Stimulated activated effector memory CD8-positive, alpha-beta T cell treated with anti-CD3 and anti-CD28 coated beads, Interleukin-12 subunit alpha, Interleukin-12 subunit beta, amount 100 ng/mL, for 72 hours (primary cell): ENCODE measurements at regions not wholly inside any gene's neighbourhood (a gene's known extent, or its start where the extent isn't known, plus 50 kb on each side); places are given as distances from the start of the nearest gene placed in this dataset.

Experiments
- ATAC-seq: fragments of 150-1000 bp; cut with Tn5 transposase; 2 replicates; pipeline ENCODE4 v1.10.0; 2021
- DNase-seq, 2 donors: peaks; one replicate each; pipeline ENCODE4 v3.0.0; 2021 to 2022; ENCODE audit warnings: low spot score in 2 of 2
- H3K27ac Mint-ChIP-seq: one replicate; pipeline ENCODE4 v1.8.0; 2022; ENCODE audit warnings: mild to moderate bottlenecking, mixed read lengths
- H3K36me3 Mint-ChIP-seq: one replicate; pipeline ENCODE4 v1.8.0; 2022; ENCODE audit warnings: mild to moderate bottlenecking, mixed read lengths
- H3K4me1 Mint-ChIP-seq: one replicate; pipeline ENCODE4 v1.8.0; 2022; ENCODE audit warnings: mixed read lengths
- H3K4me3 Mint-ChIP-seq: one replicate; pipeline ENCODE4 v1.8.0; 2022; ENCODE audit warnings: mild to moderate bottlenecking, mixed read lengths
- H3K9me3 Mint-ChIP-seq: one replicate; pipeline ENCODE4 v1.8.0; 2022; ENCODE audit warnings: mixed read lengths

DNA sequence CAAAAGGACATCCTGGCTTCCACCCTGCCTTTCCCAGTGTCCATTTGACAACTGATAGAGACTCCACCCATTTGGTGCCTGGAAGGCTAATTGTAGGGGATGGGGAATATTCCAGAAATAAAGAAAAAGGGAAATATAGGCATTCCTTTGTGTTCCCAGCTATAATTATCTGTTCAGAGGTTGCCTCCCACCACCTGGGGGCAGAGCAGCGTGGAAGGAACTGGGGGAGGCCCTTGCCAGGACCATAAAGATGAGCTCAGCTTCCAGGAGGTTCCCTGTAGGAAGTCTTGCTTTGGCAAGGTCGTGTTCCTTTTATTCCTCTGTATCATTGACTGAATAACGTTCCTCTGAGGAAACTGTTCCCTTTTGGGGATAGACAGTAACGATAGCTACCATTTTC is 214.7 kb downstream of the TFAP2C start:
- Mint-ChIP-seq H3K27ac (no peak overlapping the region), H3K36me3 (no peaks in the 10 kb centered on the region), H3K4me1 (no peaks in the 10 kb centered on the region), H3K4me3 (no peak overlapping the region), H3K9me3 (no peaks in the 10 kb centered on the region)
- DNase-seq (no peak), ATAC-seq (no peak)

DNA sequence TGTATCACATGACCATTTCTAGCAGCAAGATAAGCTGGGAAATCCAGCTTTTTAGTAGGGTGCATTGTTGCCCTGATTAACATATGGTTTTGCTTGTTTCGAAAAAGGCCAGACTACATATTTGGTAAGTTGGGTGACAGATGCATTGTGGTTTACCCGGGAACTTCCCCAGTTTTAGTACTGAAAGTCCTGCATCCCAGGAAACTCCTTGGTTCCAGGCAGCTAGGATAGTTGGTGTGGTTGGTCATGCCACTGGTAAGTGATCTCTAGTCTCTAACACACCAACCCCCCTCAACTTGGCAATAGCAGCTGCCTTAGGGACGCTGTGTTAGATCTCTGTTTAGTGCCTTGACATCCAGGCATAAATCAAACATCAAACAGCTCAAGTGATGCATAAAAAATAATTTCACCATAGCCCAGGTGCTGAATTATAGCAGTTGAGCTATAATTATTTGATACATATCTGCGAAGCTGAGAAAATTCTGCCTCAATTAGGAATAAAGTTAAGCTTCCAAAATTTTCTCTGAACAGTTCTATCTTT is 216.5 kb downstream of the TFAP2C start:
- no peaks in the 10 kb centered on the region for H3K4me1 Mint-ChIP-seq
- no peak overlapping the region for H3K27ac Mint-ChIP-seq
- ATAC-seq (no peak), DNase-seq (no peak)
- no peaks in the 10 kb centered on the region for H3K9me3 Mint-ChIP-seq
- H3K36me3 Mint-ChIP-seq = no peaks in the 10 kb centered on the region
- H3K4me3 Mint-ChIP-seq = no peak overlapping the region

DNA sequence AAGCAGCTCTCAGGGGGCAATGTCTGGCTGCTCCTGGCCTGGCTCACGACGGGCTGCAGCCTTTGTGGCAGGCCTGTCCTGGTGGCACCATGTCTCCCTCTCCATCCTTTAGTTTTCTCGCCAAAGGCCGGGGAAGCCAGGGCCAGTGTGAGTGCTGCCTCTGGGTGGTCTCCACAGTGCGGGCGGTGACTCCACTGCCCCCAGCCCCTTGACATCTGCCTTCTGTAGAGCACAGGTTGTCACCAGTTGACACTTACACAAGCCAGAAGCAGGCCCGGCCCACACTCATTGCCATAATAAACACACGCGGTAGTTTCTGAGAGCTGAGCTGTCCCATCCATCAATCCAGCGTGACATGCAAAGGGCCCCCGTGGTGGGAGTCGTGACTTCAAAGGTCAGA is 219.5 kb downstream of the TFAP2C start:
- Mint-ChIP-seq H3K4me1 (no peaks in the 10 kb centered on the region), H3K27ac (no peak overlapping the region), H3K4me3 (no peak overlapping the region), H3K9me3 (no peaks in the 10 kb centered on the region), H3K36me3 (no peaks in the 10 kb centered on the region)
- ATAC-seq = no peak
- no peak for DNase-seq

DNA sequence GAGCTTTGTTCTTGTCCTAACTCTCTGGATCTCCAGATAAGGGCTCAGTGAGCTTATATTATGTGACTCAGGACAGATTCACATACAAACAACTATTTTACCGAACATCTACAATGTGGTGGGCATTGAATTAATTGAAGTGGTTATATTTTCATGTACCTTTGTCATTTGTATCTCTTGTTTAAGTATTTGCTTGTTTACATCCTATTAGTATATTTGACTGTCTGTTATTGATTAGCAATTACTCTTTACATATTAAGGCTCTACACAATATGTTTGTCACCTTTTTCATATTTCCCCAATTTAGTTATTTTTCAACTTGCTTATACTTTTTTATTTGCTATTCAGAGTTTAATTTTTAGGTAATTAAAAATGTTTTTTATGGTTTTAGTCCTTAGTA is 222.4 kb downstream of the TFAP2C start:
- ATAC-seq (no peak), DNase-seq (no peak)
- Mint-ChIP-seq H3K4me3 (no peak overlapping the region), H3K9me3 (no peaks in the 10 kb centered on the region), H3K4me1 (no peaks in the 10 kb centered on the region), H3K27ac (no peak overlapping the region), H3K36me3 (no peaks in the 10 kb centered on the region)

DNA sequence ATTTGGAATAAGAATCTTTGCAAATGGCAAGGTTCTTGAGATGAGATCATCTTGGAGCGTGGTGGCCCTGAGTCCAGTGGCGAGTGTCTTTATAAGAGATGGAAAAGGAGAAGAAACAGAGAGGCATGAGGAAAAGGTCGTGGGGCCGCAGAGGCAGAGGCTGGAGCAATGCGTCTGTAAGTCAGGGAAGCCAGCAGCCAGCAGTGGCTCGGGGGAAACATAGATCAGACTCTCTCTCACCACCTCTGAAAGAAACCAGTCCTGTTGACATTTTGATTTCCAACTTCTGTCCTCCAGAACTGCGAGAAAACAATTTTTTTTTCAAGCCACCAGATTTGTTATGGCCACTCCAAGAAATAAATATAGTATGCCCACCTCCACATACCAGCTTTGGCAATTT is 226.6 kb downstream of the TFAP2C start:
- Mint-ChIP-seq H3K9me3 (no peaks in the 10 kb centered on the region), H3K36me3 (no peaks in the 10 kb centered on the region), H3K27ac (no peak overlapping the region), H3K4me3 (no peak overlapping the region), H3K4me1 (no peaks in the 10 kb centered on the region)
- DNase-seq (no peak), ATAC-seq (no peak)

DNA sequence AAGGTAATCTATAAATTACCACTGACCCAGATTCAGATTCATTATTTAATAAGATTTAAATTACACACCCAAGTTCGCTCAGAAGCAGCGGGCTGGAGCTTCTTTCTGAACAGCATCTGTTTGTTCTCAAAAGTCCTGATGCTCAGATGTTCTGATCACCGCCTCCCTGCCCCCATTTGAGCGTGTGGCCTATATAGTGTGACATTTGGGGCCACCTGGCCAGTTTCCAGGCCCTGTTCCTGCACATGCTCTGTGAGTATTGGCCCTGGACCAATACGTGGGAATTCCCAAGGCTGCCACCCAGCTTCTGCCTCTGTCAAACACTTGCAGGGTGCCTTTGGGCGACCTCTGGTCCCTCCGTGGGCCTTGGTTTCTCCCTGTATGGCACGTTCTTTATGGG is 228.8 kb downstream of the TFAP2C start:
- Mint-ChIP-seq H3K4me1 (no peaks in the 10 kb centered on the region), H3K27ac (no peak overlapping the region), H3K4me3 (no peak overlapping the region), H3K9me3 (no peaks in the 10 kb centered on the region), H3K36me3 (no peaks in the 10 kb centered on the region)
- ATAC-seq = no peak
- no peak for DNase-seq

DNA sequence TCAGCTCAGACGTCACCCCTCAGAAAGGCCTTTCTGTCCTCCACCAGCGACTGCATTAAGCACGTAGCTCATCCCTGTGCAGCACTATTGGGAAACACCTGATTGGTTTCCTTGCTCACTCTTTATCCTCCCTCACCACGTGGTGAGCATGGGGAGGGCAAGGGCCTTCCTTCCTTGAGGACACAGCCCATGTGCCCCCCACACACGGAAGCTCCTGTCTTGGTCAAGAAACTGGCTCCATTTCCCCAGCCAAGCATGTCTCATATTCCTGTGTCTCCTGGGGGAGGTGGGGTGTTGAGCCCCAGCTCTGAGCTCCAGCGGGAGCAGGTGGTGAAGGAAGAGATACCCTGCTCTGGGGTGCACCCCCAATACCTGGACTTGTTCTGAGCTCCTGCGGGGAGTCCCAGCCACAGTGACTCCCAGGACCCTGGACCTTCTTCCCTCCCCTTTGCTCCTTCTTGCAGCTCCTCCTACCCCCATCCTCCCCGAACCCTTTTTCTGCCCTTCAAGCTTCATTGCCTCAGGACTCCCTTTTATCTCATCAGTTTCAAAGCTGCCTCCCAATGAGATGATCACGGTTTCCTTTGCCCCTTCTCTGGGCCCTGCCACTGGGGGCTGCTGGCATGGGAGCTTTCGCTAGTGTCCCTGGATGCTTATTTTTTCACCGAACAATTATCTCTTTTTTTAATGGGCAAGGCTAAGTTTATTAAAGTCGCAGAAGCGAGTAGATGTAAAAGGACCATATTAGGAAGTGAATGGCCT is 230.1 kb downstream of the TFAP2C start:
- ATAC-seq (no peak), DNase-seq (no peak)
- Mint-ChIP-seq H3K4me1 (no peaks in the 10 kb centered on the region), H3K4me3 (no peak overlapping the region), H3K9me3 (no peaks in the 10 kb centered on the region), H3K27ac (no peak overlapping the region), H3K36me3 (no peaks in the 10 kb centered on the region)

DNA sequence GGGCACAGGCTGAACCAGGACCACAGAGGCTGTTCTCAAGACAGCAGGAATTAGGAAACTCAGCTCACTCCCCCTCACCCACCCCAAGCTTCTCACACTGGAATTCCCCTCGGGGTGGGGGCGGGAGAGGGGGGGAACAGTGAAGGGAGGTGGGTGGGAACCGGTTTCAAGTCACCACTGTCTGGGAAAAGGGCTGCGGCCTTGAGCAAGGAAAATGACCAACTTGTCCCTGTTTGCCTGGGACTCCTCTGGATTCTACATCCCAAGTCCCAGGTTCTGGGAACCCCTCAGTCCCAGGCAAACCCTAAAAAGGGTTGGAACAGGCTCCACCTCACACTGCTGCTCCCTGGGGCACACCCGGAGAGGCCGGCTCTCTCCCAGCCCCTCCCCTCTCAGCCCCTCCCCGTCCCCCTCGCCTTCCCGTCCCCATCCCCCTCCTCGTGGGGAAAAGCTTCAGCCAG is 230.7 kb downstream of the TFAP2C start:
- no peak overlapping the region for H3K27ac Mint-ChIP-seq
- ATAC-seq = no peak
- no peaks in the 10 kb centered on the region for H3K4me1 Mint-ChIP-seq
- H3K9me3 Mint-ChIP-seq = no peaks in the 10 kb centered on the region
- H3K4me3 Mint-ChIP-seq = no peak overlapping the region
- no peak for DNase-seq
- H3K36me3 Mint-ChIP-seq = no peaks in the 10 kb centered on the region

DNA sequence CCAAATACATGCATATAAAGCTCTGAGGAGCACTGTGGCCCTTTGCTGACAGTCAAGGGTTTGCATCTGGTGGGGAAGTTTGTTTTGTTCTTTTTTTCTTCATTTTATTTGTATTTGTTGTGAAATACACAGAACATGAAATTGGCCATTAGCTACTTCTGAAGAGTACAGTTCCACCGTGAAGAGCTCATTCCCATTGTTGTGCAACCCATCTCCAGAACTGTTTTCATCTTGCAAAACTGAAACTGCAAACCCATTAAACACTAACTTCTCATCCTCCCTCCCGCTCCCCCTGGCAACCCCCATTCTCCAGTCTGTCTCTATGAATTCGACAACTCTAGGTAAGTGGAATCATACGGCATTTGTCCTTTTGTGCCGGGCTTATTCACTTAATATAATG is 231.3 kb downstream of the TFAP2C start:
- Mint-ChIP-seq H3K9me3 (no peaks in the 10 kb centered on the region), H3K36me3 (no peaks in the 10 kb centered on the region), H3K4me3 (no peak overlapping the region), H3K27ac (no peak overlapping the region), H3K4me1 (no peaks in the 10 kb centered on the region)
- DNase-seq (no peak), ATAC-seq (no peak)

DNA sequence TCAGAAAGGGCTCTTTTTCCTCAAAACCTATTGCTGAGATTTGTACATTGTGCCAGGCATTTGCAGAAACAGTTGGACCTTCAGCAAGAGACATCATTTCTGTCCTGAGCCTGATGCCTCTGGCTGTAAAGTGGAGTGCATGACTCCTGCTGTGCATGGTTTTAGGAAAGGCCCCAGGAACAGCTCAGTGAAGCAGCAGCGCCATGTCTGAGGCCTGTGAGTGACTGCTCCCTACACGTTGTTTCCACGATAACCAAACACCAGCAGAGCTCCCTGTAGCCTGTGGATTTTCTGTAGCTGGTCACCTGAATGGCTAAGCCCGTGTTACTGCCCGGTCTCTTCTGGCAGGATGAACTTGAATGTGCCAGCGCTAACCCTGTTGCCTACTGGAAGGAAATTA is 232.5 kb downstream of the TFAP2C start:
- Mint-ChIP-seq H3K27ac (no peak overlapping the region), H3K36me3 (no peaks in the 10 kb centered on the region), H3K4me3 (no peak overlapping the region), H3K4me1 (no peaks in the 10 kb centered on the region), H3K9me3 (no peaks in the 10 kb centered on the region)
- no peak for DNase-seq
- no peak for ATAC-seq

DNA sequence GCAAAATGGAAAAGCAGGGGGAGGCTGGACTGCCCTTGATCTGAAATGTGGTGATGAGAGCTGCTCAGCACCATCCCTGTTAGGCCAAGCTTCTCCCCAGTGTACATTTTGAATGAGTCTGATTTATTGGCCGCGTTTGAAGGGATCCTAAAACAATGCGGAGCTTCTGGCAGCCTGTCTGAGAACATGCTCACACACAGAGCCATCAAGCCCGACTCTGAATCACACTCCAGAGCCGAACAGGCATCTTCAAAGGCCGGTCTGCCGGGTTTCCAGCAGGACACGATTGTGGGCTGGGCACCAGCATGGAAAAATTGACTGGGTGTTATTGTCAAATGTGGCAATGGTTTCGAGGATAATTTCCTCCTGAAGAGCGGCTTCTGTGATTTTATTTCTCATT is 235.9 kb downstream of the TFAP2C start:
- Mint-ChIP-seq H3K4me1 (no peaks in the 10 kb centered on the region), H3K36me3 (no peaks in the 10 kb centered on the region), H3K27ac (no peak overlapping the region), H3K4me3 (no peak overlapping the region), H3K9me3 (no peaks in the 10 kb centered on the region)
- no peak for ATAC-seq
- DNase-seq = no peak

DNA sequence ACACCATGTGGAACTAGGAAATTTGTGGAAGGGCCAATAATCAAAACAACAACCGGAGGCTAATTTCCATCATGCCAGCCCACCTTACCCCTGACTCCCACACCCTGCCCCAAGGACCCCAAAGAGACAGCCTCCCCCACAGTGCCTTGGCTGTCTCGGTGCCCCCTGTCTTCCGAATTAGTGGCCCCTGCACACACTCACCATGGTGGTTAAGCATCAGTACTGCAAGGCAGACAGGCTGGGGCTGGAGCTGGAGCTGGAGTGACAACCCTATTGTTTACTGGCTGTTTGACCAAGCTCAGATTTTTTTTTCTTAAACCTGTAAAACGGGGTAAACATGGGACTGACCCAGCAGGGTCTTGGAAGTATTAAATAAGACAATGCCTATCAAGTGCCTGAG is 238.0 kb downstream of the TFAP2C start:
- H3K36me3 Mint-ChIP-seq = no peaks in the 10 kb centered on the region
- DNase-seq (no peak), ATAC-seq (no peak)
- H3K4me1 Mint-ChIP-seq = no peaks in the 10 kb centered on the region
- H3K4me3 Mint-ChIP-seq = no peak overlapping the region
- H3K27ac Mint-ChIP-seq = no peak overlapping the region
- no peaks in the 10 kb centered on the region for H3K9me3 Mint-ChIP-seq

DNA sequence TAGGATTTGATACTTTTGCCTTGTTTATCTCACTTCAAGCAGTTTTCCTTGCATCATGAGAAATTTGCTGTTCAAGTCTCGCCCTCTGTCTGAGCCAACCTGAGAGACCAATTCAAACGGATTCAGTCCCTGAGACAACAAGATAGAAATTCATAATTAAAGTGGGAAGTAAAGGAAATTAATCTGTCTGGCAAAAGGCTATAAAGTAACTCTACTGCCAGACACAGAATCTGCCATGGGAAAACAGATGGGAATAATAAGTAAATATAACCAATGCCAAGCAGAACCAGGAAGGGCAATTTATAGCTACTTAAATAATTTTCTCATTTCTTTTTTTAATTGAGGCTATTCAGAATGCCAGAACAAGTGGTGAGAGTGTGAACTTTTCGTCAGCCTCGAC is 239.6 kb downstream of the TFAP2C start:
- H3K36me3 Mint-ChIP-seq = no peaks in the 10 kb centered on the region
- no peak overlapping the region for H3K4me3 Mint-ChIP-seq
- no peak overlapping the region for H3K27ac Mint-ChIP-seq
- no peaks in the 10 kb centered on the region for H3K9me3 Mint-ChIP-seq
- no peak for DNase-seq
- H3K4me1 Mint-ChIP-seq = no peaks in the 10 kb centered on the region
- ATAC-seq = no peak

DNA sequence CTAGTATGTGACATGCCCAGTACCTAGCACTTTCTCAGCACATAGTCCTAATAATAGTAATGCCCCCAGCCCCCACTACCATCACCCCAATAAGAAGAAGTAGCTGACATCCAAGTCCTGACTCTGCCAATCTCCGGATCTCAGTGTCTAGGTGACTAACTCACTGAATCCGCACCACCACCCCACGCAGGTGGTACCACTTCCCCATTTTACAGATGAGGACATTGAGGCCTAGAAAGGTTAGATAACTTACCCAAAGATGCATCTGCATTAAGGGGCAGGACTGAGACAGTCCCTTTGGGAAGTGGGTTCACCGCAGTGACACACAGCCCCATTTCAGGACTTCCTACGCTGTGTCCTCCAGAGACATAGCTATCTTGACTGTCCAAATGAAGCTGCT is 241.2 kb downstream of the TFAP2C start:
- Mint-ChIP-seq H3K9me3 (no peaks in the 10 kb centered on the region), H3K27ac (no peak overlapping the region), H3K36me3 (no peaks in the 10 kb centered on the region), H3K4me1 (no peaks in the 10 kb centered on the region), H3K4me3 (no peak overlapping the region)
- ATAC-seq (no peak), DNase-seq (no peak)

DNA sequence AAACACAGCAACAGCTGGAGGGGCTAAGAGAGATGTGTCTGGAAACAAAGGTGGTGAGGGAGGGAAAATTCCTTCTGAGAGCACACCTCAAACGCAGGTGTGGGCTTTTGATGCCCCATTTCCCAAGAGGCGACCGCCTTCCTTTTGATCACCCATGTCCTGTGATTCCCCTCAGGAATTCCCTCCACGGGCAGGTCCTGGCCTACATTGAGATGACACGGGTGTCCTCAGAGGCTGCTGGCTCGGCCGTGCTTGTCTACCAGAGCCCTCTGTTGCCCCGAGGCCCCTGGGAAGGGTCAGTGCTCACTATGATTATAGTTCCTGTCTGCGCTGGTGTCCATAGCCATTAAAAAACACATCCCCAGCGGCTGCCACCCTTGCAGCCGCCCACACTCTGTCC is 242.6 kb downstream of the TFAP2C start:
- Mint-ChIP-seq H3K27ac (no peak overlapping the region), H3K36me3 (no peaks in the 10 kb centered on the region), H3K4me3 (no peak overlapping the region), H3K9me3 (no peaks in the 10 kb centered on the region), H3K4me1 (no peaks in the 10 kb centered on the region)
- ATAC-seq (no peak), DNase-seq (no peak)

DNA sequence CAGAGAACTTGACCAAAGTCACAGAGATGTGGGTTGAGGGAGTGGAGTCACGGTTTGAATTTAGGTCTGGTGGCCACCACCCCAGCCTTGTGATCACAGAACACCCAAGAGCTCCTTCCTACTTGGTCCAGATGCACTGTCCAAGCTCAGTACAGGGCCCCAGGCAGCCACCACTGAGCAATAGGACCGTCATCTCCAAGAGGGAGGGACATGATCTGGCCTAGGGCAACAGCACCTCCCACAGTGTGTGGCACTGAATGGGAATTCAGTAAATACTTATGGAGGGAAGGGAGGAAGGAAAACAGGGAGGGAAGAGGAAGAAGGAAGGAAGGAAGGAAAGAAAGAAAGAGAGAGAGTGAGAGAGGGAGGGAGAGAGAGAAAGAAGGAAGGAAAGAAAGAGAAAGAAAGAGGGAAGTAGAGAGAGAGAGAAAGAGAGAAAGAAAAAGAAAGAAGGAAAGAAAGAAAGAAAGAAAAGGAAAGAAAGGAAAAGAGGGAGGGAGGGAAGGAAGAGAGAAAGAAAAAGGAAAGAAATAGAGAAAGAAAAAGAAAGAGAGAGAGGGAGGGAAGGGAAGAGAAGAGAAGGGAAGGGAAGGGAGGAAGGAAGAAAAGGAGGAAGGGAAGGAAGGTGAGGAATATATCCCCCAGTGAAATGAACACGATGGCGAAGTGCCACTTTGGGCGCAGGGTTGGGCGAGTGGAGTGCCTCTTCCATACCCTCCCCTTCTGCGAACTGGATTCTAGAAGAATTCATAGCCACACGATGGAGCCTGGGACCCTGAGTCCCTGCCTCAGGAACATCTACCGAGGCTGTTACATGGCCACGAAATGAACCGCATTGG is 243.7 kb downstream of the TFAP2C start:
- Mint-ChIP-seq H3K9me3 (no peaks in the 10 kb centered on the region), H3K36me3 (no peaks in the 10 kb centered on the region), H3K27ac (no peak overlapping the region), H3K4me1 (no peaks in the 10 kb centered on the region), H3K4me3 (no peak overlapping the region)
- DNase-seq = no peak
- ATAC-seq = no peak
